Cardiac fibroblast (primary cell): ENCODE measurements at regions not wholly inside any gene's neighbourhood (a gene's known extent, or its start where the extent isn't known, plus 50 kb on each side); places are given as distances from the start of the nearest gene placed in this dataset.

Experiments
- DNase-seq, 2 donors: peaks; one replicate each; pipeline versions ENCODE4 v3.0.0 to v3.0.0-alpha.2; 2010; ENCODE audit warnings: low read depth in 2 of 2
- H3K4me3 ChIP-seq, 2 donors: replicated peaks in 1 of 2; 1 replicate in 1 of 2; 2 replicates in 1 of 2; pipeline ENCODE4 v1.5.1; 2011; ENCODE audit warnings: low read depth in 2 of 2, low read length in 2 of 2, mild to moderate bottlenecking in 2 of 2, moderate library complexity in 1 of 2
- CTCF ChIP-seq: IDR thresholded peaks from one replicate; pipeline ENCODE4 v1.5.1; 2011; ENCODE audit warnings: low read depth, mild to moderate bottlenecking, low read length, inconsistent platforms

- DNase-seq, result no peak
- no peak for TF ChIP-seq CTCF
- H3K4me3 ChIP-seq, result no peak overlapping the region
Measured at GRCh38 chr16:86089991-86090390, 191.0 kb downstream of the IRF8 start.

GRCh38 chr16:86090461-86091170, 191.7 kb downstream of the IRF8 start:
- DNase-seq, result no peak
- TF ChIP-seq CTCF, result no peak

GRCh38 chr16:86091976-86092375, 193.0 kb downstream of the IRF8 start:
- DNase-seq, result no peak
- TF ChIP-seq CTCF, result no peak
- no peak overlapping the region for H3K4me3 ChIP-seq

More at GRCh38 chr16:86090461-86091170, 191.7 kb downstream of the IRF8 start:
- H3K4me3 ChIP-seq, result no peak overlapping the region

- H3K4me3 ChIP-seq, result no peak overlapping the region
- TF ChIP-seq CTCF, result no peak
- no peak for DNase-seq
Measured at GRCh38 chr16:86092586-86093480, 193.9 kb downstream of the IRF8 start.

- no peak for TF ChIP-seq CTCF
- no peak for DNase-seq
Measured at GRCh38 chr16:86093801-86094750, 195.1 kb downstream of the IRF8 start.

GRCh38 chr16:86095131-86095752, 196.3 kb downstream of the IRF8 start:
- no peak for TF ChIP-seq CTCF
- no peak for DNase-seq
- H3K4me3 ChIP-seq, result no peak overlapping the region

More at GRCh38 chr16:86093801-86094750, 195.1 kb downstream of the IRF8 start:
- no peak overlapping the region for H3K4me3 ChIP-seq
